ENCODE measurements at regions not wholly inside any gene's neighbourhood (a gene's known extent, or its start where the extent isn't known, plus 50 kb on each side); places are given as distances from the start of the nearest gene placed in this dataset.
"Not testable (repeated sequence)": the region's sequence is repeated elsewhere in the genome, so short reads cannot be mapped to it uniquely, and the experiment has no call there.

DNA sequence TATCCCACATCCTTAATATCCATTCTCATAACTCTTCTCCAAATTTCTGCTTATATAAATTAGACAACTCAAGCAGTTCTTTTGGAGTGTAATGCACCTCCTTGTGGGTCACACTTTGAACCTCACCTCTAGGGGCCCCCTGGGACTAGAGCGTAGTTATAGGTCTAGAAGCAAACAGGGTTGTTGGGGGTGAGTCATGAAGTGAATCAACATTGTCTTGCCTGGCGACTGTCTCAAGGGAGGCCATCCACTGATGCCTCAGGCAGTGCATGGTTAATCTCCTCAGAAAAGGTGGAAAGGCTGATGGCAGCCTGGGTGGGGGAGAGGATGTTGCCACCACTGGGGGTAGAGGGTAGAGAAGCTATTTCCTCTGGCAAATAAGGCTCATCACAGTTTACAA, 129.1 kb downstream of the TNFRSF21 start:
- DNase-seq, result no peak

DNA sequence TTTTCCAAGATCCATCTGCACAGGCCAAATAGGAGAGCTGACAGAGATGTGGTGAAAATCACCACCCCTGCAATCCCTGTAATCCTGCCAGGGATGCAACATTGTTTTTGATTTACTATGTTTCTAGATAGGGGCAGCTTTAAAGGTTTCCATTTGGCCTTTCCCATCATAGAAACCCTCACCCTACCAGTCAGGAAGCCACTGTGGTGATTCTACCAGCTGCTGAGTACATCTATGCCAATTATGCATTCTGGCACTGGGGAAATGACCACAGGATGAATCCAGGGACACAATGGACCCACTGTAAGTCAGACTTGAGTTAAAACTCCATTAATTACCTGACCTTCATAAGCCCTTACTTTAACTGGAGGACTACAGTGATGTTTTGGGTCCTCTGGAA, 130.4 kb downstream of the TNFRSF21 start:
- no peak for DNase-seq

DNA sequence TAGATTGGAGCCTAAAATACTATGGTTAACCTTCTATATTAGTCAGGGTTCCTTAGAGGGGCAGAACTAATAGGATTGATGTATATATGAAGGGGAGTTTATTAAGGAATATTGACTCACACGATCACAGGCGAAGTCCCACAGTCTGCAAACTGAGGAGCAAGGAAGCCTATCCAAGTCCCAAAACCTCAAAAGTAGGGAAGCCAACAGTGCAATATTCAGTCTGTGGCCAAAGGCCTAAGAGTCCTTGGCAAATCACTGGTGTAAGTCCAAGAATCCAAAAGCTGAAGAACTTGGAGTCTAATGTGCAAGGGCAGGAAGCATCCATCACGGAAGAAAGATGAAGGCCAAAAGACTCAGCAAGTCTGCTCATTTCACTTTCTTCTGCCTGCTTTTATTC, 133.5 kb upstream of the ADGRF1 start:
- DNase-seq, result no peak

DNA sequence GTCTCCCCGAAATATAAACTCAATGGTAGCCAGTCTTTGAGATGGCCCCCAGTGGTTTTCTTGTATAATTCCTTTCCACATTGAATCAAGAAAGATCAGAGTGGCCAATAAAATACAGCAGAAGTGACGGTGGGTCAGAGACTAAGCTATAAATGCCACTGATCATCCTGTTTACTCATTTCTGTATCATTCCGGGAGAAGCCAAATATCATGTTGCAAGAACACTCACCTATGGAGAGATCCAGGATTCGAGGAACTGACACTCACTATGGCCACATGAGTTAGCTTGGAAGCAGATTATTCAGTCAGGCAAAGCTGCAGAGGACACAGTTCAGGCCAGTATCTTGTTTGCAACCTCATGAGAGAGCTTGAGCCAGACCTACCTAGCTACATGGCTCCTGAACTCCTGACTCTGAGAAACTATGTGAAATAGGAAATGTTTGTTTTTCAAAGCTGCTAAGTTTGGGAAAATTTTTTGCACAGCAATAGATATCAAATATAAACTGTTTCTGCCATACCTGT, 132.4 kb upstream of the ADGRF1 start:
- DNase-seq, result no peak

DNA sequence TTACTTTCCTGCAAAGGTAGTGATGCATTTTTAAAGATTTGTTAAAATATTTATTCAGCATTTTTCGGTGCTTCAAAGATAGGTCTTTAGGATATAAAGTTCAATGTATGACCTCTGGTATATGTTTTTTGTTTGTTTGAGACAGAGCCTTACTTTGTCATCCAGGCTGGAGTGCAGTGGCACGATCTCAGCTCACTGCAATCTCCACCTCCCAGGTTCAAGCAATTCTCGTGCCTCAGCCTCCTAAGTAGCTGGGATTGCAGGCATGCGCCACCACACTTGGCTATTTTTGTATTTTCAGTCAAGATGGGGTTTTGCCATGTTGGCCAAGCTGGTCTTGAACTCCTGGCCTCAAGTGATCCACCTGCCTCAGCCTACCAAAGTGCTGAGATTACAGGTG, 131.9 kb upstream of the ADGRF1 start:
- not testable (repeated sequence) for DNase-seq

DNA sequence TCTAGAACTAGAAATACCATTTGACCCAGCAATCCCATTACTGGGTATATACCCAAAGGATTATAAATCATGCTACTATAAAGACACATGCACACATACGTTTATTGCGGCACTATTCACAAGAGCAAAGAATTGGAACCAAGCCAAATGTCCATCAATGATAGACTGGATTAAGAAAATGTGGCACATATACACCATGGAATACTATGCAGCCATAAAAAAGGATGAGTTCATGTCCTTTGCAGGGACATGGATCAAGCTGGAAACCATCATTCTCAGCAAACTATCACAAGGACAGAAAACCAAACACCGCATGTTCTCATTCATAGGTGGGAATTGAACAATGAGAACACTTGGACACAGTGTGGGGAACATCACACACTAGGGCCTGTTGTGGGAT, 131.0 kb upstream of the ADGRF1 start:
- not testable (repeated sequence) for DNase-seq

DNA sequence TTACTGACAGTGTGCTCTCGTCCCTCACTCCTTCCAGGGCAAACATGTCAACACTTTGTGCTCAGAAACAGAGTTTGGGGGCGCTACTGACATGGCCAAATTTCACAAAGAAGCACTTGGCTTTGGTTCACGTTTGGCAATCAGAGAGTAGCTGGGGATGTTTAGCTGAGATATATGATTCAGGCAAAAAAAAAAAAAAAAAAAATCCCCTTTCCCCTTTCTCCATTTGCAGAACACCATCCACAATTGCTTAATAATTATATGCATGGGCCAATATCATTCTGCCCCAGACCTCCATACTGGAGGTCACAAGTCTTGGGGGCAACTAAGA, 128.4 kb upstream of the ADGRF1 start:
- no peak for DNase-seq

DNA sequence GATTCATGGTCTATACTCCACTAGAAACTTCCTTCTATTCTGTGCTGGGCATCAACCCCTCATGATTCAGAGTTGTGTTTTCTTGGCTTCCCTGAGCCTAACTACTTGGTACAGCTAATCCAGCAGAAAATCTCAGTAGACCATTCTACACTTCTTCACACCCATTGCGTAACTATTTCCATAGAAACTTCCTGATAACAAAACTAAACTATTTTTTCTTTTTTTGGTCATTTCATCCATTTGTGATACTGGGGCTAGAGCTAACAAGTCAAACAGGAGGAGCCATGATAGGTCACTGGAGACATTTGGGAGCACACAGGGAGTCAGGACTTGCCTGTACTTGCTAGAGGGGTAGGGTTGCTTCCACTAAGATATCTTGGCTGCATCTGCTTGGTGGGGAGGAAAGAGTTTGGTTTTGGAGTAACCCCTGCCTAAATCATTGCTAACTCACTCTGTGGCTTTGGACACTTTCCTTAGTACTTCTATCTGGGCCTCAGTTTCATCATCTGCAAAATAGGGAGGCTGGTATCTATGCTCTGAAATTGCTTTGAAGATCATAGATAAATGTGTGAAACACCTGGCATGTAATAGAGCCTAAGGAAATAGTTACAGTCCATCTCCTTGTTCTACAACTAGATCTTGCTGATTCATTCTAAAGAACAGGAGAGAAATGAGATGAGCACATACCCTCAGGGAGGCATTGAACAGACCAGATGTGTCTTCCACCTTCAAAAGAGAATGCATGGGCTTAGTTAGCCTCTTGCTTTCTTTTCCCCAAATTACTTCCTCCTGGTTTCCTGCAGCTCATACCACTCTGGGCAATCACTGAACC, 127.9 kb upstream of the ADGRF1 start:
- DNase-seq, result no peak

DNA sequence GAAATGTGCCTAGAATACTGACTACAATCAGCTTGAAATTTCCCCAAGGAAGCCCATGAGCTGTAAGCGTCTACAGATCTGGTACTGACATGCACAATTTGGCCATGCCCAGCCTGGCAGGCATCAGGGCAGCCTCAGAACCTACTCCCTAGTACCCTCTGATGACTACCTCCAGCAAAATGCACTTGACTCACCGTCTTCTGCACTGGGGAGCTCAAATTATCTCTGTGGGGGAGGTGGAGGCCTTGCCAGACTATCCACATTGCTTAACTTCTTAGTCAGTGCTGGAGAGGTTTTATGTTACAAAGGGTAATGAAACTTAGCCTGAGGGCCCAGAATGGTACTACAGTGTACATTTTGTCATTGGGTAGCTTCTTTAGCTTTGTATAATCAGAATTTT, 126.0 kb upstream of the ADGRF1 start:
- no peak for DNase-seq

DNA sequence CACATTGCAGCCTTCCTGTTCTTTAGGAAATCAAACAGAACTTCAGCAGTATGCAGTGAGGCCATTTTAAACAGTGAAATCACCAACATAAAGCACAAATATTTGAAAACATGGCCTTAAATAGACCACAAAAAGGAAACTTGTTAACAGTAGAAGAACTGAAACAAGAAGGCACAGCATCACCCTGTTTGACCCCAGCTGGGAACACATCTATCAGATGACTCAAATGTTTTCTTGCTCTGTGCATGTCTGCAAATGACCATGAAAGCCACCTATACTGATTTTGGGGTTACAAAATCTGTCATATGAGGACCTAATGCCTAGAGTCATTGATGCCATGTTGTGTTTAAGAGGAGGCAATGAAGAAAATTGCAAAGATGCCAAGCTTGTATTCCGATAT, 123.8 kb upstream of the ADGRF1 start:
- no peak for DNase-seq

DNA sequence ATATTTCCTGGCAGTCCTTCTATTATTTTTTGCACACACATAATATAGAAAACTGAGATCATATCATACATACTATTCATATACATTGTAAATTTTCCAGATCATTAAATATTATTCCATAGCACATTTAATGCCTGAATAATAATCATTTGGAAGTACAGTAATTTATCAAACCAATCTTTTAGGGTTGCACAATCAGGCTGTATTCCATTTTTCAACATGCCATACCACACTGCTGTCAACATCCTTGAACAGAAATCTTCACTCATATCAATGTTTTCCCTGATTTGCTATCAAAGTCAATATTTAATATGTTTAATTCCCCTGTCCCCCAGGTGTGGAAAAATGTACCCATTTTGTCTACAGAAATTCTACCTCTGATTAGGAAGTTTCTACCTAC, 122.7 kb upstream of the ADGRF1 start:
- no peak for DNase-seq

DNA sequence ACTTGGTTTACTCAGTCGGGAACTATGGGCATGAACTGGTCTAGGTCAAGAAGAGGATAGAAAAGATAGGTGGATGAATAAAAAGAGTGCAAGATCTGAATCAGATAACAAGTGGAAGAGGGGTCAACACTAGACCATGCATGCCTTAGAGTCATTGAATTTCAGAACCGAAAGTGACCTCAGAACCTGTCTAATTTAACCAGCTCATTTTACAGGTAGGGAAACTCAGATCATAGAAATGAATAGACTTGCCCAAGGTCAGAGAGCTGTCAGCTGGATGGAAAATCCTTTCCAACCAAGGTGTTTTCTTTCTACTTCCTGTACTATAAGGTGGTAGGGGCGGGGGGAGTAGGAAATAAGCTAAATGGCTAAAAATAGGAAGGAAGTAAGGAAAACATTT, 121.4 kb upstream of the ADGRF1 start:
- DNase-seq, result no peak

DNA sequence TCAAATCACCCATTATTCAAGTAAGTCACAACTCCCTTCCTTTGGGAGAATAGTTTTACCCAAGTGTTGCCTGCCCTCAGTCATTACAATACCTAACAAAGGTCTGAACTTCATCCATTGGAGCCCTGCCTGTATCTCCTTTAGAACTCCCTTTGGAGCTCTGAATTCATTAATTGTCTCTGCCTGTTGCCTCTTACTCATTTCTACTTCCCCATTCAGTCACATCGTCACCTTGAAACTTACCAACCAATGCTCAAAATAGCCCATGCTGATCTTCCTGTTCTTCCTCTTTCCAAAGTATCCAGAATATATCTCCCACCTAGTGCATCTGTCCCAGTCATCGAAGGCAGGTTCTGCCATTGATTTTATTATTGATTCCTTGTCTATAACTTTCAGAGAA, 120.7 kb upstream of the ADGRF1 start:
- DNase-seq, result no peak

DNA sequence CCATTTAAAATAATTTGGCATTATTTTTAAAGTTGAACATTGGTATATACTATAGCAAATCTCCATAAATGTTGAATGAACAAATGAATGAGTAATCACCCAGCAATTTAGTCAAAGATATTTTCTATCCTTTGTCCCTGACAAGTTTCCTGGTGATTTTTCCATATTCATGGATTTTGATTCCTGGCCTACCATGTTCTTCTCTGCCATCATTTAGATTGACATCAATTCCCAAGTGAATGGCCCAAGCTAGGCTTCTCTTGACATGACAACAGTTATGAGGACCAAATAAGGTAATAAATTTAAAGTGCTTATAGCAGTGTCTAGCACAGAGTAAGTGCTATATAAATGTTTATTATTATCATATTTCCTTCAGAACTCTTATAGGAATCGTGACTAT, 120.1 kb upstream of the ADGRF1 start:
- DNase-seq, result no peak

DNA sequence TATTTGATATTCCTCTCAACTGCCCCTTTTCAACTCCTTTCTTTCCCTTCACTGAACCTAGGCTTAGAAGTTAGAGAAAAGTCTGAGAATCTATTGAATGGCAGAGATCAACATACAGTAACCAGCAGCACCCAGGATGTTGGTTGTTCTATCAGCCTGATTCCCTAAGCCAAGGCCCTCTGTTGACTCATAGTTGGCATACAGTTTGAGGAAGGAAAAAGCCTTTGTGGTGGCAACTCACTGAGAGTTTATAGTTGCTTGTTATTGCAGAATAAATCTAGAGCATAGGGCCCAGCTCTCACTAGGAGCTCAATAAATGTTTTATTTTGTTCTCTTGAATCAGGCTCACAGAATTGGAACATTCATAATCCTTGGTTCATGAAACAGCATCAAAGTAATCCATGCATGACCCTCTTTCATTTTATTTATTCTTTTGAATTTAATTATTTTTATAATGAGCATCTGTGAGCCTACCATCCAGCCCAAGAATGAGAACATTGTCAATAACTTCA, 119.1 kb upstream of the ADGRF1 start:
- no peak for DNase-seq

DNA sequence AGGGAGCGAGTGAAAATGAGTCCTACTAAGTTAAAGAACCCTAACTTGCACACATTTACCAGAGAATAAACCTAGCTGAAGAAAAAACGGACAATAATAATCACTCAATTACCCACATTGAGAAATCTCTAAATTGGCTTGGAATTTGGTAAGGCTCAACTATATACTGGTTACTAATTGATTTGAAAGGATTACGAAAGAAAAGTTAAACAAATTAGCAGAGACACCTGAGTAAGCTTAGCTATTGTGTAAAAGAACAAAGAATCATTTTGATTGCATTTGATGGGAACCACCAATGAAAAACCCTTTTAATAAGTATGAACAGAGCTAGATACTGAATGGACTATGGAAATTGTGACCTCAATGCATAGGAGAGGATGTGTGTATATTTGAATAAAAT, 118.6 kb upstream of the ADGRF1 start:
- no peak for DNase-seq

DNA sequence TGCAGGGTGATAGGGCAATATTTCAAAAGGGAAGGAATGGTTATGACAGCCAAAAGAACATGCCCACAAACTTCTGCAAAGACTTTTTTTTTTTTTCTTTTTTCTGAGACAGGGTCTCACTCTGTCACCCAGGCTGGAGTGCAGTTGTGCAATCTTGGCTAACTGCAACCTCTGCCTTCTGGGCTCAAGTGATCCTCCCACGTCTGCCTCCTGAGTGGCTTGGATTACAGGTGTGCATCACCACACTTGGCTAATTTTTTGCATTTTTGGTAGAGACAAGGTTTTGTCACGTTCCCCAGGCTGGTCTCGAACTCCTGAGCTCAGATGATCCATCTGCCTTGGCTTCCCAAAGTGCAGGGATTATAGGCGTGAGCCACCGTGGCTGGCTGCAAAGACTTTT, 117.6 kb upstream of the ADGRF1 start:
- no peak for DNase-seq

DNA sequence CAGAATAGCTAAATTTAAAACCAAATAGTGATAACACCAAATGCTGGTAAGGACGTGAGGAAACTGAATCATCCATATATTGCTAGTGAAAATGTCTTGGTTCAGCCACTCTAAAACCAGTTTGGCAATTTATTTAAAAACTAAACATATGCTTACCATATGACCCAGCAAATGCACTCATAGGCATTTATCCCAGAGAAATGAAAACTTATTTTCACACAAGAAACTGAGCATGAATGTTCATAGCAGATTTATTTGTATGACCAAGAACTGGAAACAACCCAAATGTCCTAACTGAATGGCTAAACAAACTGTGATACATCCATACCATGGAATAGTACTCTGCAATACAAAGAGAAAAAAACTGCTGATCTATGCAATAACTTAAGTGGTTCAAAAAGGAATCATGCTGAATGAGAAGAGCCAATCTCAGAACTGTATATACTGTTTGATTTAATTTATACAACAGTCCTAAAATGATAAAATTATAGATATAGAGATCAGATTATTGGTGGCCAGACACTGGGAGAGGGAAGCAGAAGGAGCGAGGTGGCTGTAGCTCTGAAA, 115.6 kb upstream of the ADGRF1 start:
- DNase-seq, result no peak

DNA sequence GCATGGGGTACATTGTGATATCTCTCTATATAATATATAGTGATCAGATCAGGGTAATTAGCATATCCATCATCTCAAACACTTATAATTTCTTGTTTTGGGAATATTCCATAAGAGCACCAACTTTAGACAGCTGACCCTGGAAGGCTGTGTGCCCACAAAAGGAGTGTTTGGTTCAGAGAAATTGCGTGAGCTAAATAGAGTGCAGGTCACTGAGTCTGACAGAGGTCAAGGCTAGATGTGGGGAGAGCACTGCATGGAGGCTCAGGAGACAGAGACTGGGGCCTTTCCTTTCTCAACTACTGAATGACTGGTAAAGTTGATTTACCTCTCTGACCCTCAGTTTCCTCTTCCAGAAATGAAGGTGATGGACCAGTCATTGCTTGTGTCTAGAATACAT, 114.9 kb upstream of the ADGRF1 start:
- DNase-seq, result no peak

DNA sequence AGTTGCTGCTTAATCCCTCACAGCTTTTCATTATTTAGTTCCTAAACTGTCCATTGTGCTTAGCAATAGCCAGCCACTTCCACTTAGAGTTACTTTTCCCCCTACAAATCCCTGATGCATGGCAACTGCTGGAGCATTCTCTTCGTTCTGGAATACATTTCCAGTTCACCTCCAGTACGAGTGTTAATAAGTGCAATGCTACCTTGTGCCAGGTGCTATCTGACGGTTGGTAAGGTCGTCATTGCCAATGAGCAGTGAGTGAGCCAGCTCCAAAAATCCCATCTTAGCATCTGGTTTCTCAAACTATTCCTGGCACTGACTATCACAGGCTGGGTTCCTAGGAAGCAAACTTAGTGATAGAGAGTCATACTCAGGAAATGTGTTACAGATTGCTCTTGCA, 114.1 kb upstream of the ADGRF1 start:
- DNase-seq, result no peak

DNA sequence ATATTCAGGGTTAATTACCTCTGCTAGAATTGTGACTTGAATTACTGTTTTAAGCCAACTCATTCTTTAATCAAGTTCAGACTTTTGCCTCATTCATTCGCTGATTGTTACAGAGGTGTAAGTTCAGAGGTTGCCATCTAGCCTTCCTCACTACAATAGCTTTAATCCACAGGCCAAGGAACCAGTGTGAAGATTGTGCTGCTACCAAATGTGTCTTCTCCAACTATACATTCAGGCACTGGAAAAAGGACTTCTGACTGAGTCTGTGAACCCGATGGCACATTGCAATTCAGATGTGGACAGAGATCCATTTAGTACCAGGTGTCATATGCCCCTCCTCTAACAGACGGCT, 111.2 kb upstream of the ADGRF1 start:
- DNase-seq, result no peak

DNA sequence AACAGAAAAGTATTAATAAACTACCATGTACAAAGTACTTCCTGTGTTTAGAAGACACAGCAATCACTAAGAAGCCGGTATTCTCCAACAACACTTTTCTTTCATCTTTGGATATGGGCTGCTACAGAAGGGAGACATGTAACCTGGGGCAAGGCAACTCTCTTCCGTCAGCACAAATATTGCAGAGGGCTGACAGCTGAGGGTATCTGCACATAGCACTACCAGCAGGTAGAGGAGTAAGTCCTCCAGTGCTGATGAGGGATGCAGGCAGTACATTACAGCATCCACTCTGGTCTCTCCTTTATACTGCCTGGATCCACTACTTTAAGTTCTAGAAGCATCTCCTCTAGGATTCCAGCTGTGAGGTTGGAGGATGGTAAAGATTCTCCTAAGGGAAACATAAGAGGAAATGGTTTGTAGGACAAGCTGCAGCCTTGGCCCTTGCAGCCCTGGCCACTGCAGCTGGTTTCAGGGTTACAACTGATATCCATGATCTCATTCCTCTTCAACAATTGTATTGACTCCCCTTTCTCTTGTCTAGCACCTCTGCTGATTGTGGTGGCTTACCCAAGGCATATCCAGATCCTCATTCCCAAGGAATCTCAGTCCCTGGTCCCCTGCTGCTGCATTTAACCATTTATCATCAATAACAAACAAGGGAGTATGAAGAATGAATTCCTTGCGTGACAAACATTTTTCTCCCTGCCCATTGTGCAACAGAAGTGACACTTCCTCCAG, 110.7 kb upstream of the ADGRF1 start:
- no peak for DNase-seq

DNA sequence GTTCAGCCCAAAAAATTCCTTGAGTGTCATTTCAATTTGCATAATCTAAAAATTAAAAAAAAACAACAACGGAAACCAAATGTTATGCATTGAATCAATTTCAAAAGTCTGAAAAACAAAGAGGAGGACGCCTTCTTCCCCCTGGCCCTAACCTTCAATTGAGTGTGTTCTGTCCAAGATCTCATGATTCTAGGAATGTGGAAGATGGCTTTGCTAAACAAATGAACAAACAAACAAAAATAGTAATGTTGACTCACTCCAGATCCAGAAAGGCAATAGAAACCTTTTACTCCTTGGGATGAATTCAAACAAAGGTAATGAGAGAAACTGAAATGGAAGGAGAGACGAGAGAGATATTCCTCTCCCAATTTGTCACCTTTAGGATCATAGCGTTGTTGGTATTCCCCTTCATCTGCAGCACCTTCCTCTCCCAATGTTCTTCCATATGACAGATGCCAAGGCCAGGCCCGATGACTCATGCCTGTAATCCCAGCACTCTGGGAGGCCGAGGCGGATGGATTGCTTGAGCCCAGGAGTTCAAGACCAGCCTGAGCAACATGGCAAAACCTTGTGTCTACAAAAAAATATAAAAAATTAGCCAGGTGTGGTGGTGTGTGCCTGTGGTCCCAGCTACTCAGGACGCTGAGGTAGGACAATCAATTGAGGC, 109.2 kb upstream of the ADGRF1 start:
- no peak for DNase-seq

Measured in effector CD8-positive, alpha-beta T cell (primary cell).